Osteocyte (in vitro differentiated cells): ENCODE measurements at regions not wholly inside any gene's neighbourhood (a gene's known extent, or its start where the extent isn't known, plus 50 kb on each side); places are given as distances from the start of the nearest gene placed in this dataset.

Experiments used
- DNase-seq: peaks from one replicate; pipeline ENCODE4 v3.0.0; 2021; ENCODE audit warnings: mixed read lengths; ENCODE audit not compliant: unreplicated experiment; ENCODE audit errors: extremely low spot score
- H3K27ac Mint-ChIP-seq: one replicate; pipeline ENCODE4 v1.8.0; 2021; ENCODE audit warnings: mild to moderate bottlenecking, mixed read lengths; ENCODE audit not compliant: unreplicated experiment
- H3K27me3 Mint-ChIP-seq: one replicate; pipeline ENCODE4 v1.8.0; 2021; ENCODE audit warnings: mixed read lengths; ENCODE audit not compliant: unreplicated experiment
- H3K36me3 Mint-ChIP-seq: one replicate; pipeline ENCODE4 v1.8.0; 2021; ENCODE audit warnings: mixed read lengths; ENCODE audit not compliant: unreplicated experiment
- H3K4me1 Mint-ChIP-seq: one replicate; pipeline ENCODE4 v1.8.0; 2021; ENCODE audit warnings: mixed read lengths; ENCODE audit not compliant: unreplicated experiment
- H3K4me3 Mint-ChIP-seq: one replicate; pipeline ENCODE4 v1.8.0; 2021; ENCODE audit warnings: mild to moderate bottlenecking, moderate library complexity, mixed read lengths; ENCODE audit not compliant: unreplicated experiment
- H3K9me3 Mint-ChIP-seq: one replicate; pipeline ENCODE4 v1.8.0; 2021; ENCODE audit warnings: mixed read lengths; ENCODE audit not compliant: unreplicated experiment
- TF ChIP-seq, protein P1 (sequence below): fragments of 200-600 bp; sonication (generic); IDR thresholded peaks from 2 replicates; pipeline ENCODE4 v1.5.0; 2021; ENCODE audit warnings: antibody characterized with exemption, mild to moderate bottlenecking, moderate library complexity

DNA sequence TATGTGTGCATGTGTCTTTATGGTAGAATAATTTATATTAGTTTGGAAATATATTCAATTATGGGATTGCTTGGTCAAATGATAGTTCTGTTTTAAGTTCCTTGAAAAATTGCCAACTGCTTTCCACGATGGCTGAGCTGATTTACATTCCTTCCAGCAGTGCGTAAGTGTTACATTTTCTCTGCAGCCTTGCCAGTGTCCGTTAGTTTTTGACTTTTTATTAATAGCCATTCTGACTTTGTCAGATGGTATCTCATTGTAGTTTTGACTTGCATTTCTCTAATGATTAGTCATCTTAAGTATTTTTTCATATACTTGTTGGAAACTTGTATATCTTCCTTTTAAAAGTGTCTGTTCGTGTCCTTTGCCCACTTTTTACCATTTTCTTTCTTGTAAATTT, 434.2 kb upstream of the POT1 start:
- TF ChIP-seq, protein P1, sequence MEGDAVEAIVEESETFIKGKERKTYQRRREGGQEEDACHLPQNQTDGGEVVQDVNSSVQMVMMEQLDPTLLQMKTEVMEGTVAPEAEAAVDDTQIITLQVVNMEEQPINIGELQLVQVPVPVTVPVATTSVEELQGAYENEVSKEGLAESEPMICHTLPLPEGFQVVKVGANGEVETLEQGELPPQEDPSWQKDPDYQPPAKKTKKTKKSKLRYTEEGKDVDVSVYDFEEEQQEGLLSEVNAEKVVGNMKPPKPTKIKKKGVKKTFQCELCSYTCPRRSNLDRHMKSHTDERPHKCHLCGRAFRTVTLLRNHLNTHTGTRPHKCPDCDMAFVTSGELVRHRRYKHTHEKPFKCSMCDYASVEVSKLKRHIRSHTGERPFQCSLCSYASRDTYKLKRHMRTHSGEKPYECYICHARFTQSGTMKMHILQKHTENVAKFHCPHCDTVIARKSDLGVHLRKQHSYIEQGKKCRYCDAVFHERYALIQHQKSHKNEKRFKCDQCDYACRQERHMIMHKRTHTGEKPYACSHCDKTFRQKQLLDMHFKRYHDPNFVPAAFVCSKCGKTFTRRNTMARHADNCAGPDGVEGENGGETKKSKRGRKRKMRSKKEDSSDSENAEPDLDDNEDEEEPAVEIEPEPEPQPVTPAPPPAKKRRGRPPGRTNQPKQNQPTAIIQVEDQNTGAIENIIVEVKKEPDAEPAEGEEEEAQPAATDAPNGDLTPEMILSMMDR, result peak; percentile 31
- Mint-ChIP-seq H3K27me3 (no peaks in the 10 kb centered on the region), H3K36me3 (no peaks in the 10 kb centered on the region), H3K27ac (peak overlapping the region; percentile 65), H3K9me3 (peaks cover 4% of the 10 kb centered on the region), H3K4me3 (no peak overlapping the region), H3K4me1 (peaks cover 18% of the 10 kb centered on the region)
- DNase-seq, result no peak

DNA sequence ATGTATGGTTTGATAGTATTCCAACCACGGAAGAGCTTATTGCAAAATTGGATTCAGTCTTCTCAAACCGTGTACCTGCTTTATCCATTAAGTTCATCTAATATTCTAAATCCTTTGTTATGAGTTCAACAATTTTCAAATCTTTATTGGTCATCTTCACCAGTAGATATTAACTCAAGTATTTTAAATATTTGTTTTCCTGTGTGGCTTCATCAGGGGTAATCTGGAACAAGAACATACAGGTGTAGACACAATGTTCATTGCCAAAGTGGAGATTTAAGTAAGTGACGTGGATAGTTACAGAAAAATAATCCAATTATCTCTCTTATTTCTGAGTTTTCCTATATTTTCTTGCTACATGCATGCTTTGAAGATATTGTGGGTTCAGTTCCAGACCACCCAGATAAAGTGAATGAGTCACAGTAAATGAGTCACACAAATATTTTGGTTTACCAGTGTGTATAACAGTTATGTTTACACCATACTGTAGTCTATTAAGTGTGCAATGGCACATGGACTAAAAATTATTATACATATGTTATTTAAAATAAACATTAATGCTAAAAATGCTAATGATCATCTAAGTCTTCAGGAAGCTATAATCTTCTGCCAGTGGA, 429.0 kb upstream of the POT1 start:
- TF ChIP-seq, protein P1, result no peak
- Mint-ChIP-seq H3K4me3 (no peak overlapping the region), H3K9me3 (no peaks in the 10 kb centered on the region), H3K27me3 (no peaks in the 10 kb centered on the region), H3K4me1 (peaks cover 33% of the 10 kb centered on the region), H3K27ac (no peak overlapping the region), H3K36me3 (no peaks in the 10 kb centered on the region)
- no peak for DNase-seq

DNA sequence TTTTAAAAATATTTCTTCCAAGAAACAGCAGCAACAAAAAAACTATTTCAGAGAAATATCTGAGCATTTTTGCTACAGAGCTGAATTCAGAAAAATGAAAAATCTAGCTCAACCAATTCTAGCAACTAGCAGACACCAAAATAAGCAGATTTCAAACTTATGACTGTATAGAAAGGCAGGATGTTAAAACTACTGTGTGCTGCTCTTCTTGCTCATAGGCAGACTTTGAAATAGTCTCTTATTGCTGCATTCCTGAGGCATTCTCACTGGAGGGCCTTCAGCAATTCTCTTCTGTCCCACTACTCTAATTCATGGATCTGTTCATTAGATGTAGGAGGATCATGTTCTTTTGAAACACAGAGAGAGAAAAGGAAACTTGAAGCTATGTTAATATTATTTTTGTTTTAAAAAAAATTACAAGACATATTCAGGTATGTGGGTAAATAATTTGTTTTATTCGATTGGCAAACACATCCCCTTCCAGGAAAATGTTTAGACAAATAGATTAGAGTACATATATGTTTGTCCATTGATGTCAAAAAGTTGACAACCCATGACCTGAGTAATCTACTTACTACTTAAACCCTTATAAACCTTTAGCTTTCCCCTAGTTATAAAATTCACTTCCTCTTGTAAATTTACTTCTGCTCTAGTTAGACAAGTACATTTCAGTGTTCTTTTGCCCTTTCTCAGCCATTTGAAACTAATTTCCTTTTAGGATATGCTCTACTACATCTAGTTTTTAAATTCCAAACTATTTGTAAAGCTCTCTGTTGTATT, 428.2 kb upstream of the POT1 start:
- H3K9me3 Mint-ChIP-seq, result no peaks in the 10 kb centered on the region
- H3K4me3 Mint-ChIP-seq, result no peak overlapping the region
- peak overlapping the region; percentile 48 for H3K27ac Mint-ChIP-seq
- DNase-seq, result no peak
- H3K4me1 Mint-ChIP-seq, result peaks cover 33% of the 10 kb centered on the region
- H3K27me3 Mint-ChIP-seq, result no peaks in the 10 kb centered on the region
- no peaks in the 10 kb centered on the region for H3K36me3 Mint-ChIP-seq
- TF ChIP-seq, protein P1, result no peak

DNA sequence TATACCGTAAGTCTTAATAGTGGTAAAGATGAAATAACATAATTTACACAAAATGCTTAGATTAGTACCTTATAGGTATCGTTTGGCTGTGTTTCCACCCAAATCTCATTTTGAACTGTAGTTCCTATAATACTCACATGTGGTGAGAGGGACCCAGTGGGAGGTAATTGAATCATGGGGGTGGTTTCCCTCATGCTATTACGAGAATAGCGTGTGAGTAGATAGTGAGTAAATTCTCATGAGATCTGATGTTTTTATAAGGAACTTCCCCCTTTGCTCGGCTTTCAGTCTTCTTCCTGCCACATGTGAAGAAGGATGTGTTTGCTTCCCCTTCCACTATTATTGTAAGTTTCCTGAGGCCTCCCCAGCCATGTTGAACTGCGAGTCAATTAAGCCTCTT, 426.3 kb upstream of the POT1 start:
- TF ChIP-seq, protein P1, result no peak
- DNase-seq, result no peak
- Mint-ChIP-seq H3K27ac (peak overlapping the region; percentile 86), H3K4me1 (peaks cover 40% of the 10 kb centered on the region), H3K4me3 (peak overlapping the region; percentile 42), H3K9me3 (no peaks in the 10 kb centered on the region), H3K27me3 (no peaks in the 10 kb centered on the region), H3K36me3 (no peaks in the 10 kb centered on the region)

DNA sequence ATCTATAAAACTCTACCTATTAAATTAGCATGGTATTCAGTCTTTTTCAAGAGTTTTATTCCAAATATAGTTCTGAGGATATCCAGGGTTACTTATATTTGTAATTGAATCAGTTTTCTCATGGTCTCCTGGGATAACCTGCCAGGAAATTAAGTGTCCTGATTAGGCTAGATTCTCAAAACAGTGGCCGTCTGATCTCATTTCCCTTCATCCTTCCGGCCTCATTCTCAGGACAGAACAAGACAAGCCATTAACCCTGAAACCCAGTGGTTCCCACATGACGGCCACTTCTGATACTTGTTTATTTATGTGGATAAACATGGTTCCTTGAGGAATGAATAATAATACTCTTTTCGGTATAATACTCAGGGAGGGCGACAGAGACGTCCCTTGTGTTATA, 417.6 kb upstream of the POT1 start:
- Mint-ChIP-seq H3K36me3 (no peaks in the 10 kb centered on the region), H3K27ac (no peak overlapping the region), H3K4me3 (no peak overlapping the region), H3K27me3 (no peaks in the 10 kb centered on the region), H3K9me3 (peaks cover 3% of the 10 kb centered on the region), H3K4me1 (peaks cover 13% of the 10 kb centered on the region)
- TF ChIP-seq, protein P1, result no peak
- DNase-seq, result no peak
